Left ventricle myocardium superior (tissue), 1 donor: ENCODE measurements at regions not wholly inside any gene's neighbourhood (a gene's known extent, or its start where the extent isn't known, plus 50 kb on each side); places are given as distances from the start of the nearest gene placed in this dataset.
"Not testable (repeated sequence)": the region's sequence is repeated elsewhere in the genome, so short reads cannot be mapped to it uniquely, and the experiment has no call there.

Experiments
- ATAC-seq: fragments of 200-7000 bp; cut with Tn5 transposase; one replicate; pipeline ENCODE4 v1.9.1; 2020; ENCODE audit warnings: mild to moderate bottlenecking, moderate library complexity
- DNase-seq: peaks from one replicate; pipeline ENCODE4 v3.0.0-alpha.2; 2020
- intact Hi-C: fragments of 100-400 bp; cut with micrococcal nuclease; formaldehyde crosslinking; loops from one replicate; pipeline ENCODE4 v1.11.0; 2022
- donor health status: DM: no; HTN: yes; CAD: no; lungs with severe emphysema.

GRCh38 chr21:20779321-20779720, 218.9 kb upstream of the NCAM2 start:
- ATAC-seq (no peak), DNase-seq (no peak)
- intact Hi-C loops: no loop called here

- ATAC-seq (no peak), DNase-seq (no peak)
- intact Hi-C loops: no loop called here
These were observed 214.6 kb upstream of the NCAM2 start for GRCh38 chr21:20783611-20784010.

- ATAC-seq (no peak), DNase-seq (no peak)
- intact Hi-C loops: no loop called here
These were observed 208.3 kb upstream of the NCAM2 start for GRCh38 chr21:20789729-20790500.

- ATAC-seq: no peak
- DNase-seq: no peak
- intact Hi-C loops: no loop called here
These were observed 198.1 kb upstream of the NCAM2 start for GRCh38 chr21:20800106-20800505.

GRCh38 chr21:20802201-20802600, 196.0 kb upstream of the NCAM2 start:
- no peak for ATAC-seq
- intact Hi-C loops: no loop called here
- no peak for DNase-seq

- intact Hi-C loops: no loop called here
- DNase-seq (no peak), ATAC-seq (no peak)
These were observed 195.5 kb upstream of the NCAM2 start for GRCh38 chr21:20802631-20803260.

GRCh38 chr21:20811702-20812101, 186.5 kb upstream of the NCAM2 start:
- intact Hi-C loops: no loop called here
- ATAC-seq: no peak
- no peak for DNase-seq

- intact Hi-C loops: no loop called here
- ATAC-seq: no peak
- no peak for DNase-seq
These were observed 184.1 kb upstream of the NCAM2 start for GRCh38 chr21:20814090-20814489.

- no peak for ATAC-seq
- intact Hi-C loops: no loop called here
- DNase-seq: no peak
These were observed 175.5 kb upstream of the NCAM2 start for GRCh38 chr21:20822666-20823065.

GRCh38 chr21:20852866-20853265, 145.3 kb upstream of the NCAM2 start:
- no peak for ATAC-seq
- DNase-seq: no peak
- intact Hi-C loops: no loop called here

- DNase-seq (no peak), ATAC-seq (no peak)
- intact Hi-C loops: no loop called here
These were observed 141.3 kb upstream of the NCAM2 start for GRCh38 chr21:20856926-20857325.

- no peak for DNase-seq
- intact Hi-C loops: no loop called here
- no peak for ATAC-seq
These were observed 124.0 kb upstream of the NCAM2 start for GRCh38 chr21:20874202-20874601.

GRCh38 chr21:20875742-20876141, 122.5 kb upstream of the NCAM2 start:
- ATAC-seq (no peak), DNase-seq (no peak)
- intact Hi-C loops: no loop called here

- no peak for DNase-seq
- intact Hi-C loops: no loop called here
- ATAC-seq: no peak
These were observed 120.2 kb upstream of the NCAM2 start for GRCh38 chr21:20877976-20878375.

- ATAC-seq (no peak), DNase-seq (no peak)
- intact Hi-C loops: no loop called here
These were observed 115.5 kb upstream of the NCAM2 start for GRCh38 chr21:20882462-20883407.

- no peak for DNase-seq
- no peak for ATAC-seq
- intact Hi-C loops: no loop called here
These were observed 114.8 kb upstream of the NCAM2 start for GRCh38 chr21:20883408-20883800.

- intact Hi-C loops: no loop called here
- ATAC-seq: peak; percentile 68
- DNase-seq: no peak
These were observed 95.7 kb upstream of the NCAM2 start for GRCh38 chr21:20902511-20902910.

GRCh38 chr21:20902998-20903397, 95.2 kb upstream of the NCAM2 start:
- no peak for DNase-seq
- no peak for ATAC-seq
- intact Hi-C loops: no loop called here

GRCh38 chr21:20927555-20927954, 70.7 kb upstream of the NCAM2 start:
- ATAC-seq, intact Hi-C loops, DNase-seq: not testable (repeated sequence)

GRCh38 chr21:20942523-20942922, 55.7 kb upstream of the NCAM2 start:
- intact Hi-C loops: no loop called here
- ATAC-seq (no peak), DNase-seq (no peak)
